GM12878 (cell line): ENCODE measurements at regions not wholly inside any gene's neighbourhood (a gene's known extent, or its start where the extent isn't known, plus 50 kb on each side); places are given as distances from the start of the nearest gene placed in this dataset.

Experiments
- ATAC-seq: fragments of 200-7000 bp; cut with Tn5 transposase; 3 replicates; pipeline ENCODE4 v1.9.1; 2020; ENCODE audit warnings: mild to moderate bottlenecking, moderate library complexity
- BruUV-seq: library from RNA; stranded (reverse); fragments of 400-500 nt; replicated peaks from 2 replicates; lab custom pipeline; 2021; lab: Mats Ljungman, UMichigan
- CTCF ChIA-PET: fragments of 300-600 bp; sonication (Branson Sonifier 250); formaldehyde crosslinking; extraction: SDS; loops from one replicate; lab custom pipeline; 2021; ENCODE audit warnings: inconsistent platforms; lab: Yijun Ruan, JAX
- POLR2A ChIA-PET: fragments of 350-600 bp; formaldehyde crosslinking; extraction: SDS; loops from one replicate; lab custom pipeline; 2021; ENCODE audit warnings: inconsistent platforms; lab: Charles Lee
- RAD21 ChIA-PET: fragments of 300-600 bp; sonication (Branson Sonifier 250); formaldehyde crosslinking; loops from one replicate; lab custom pipeline; 2023; ENCODE audit warnings: antibody characterized with exemption; ENCODE audit not compliant: unreplicated experiment; lab: Charles Lee
- SMC1A ChIA-PET: fragments of 300-600 bp; sonication (Branson Sonifier 250); formaldehyde crosslinking; loops from one replicate; lab custom pipeline; 2023; ENCODE audit not compliant: unreplicated experiment, uncharacterized antibody; lab: Charles Lee
- DNase-seq: peaks from one replicate; pipeline ENCODE4 v3.0.0-alpha.2; 2011; ENCODE audit warnings: low read depth, low spot score
- FAIRE-seq: peaks from 3 replicates; lab custom pipeline; 2011; peaks lifted over from hg19 to GRCh38; lab: Jason Lieb, UNC
- H2AFZ ChIP-seq: 2 replicates; pipeline ENCODE4 v1.6.0; 2011; ENCODE audit warnings: low read depth, low read length, control low read depth; ENCODE audit not compliant: control insufficient read depth
- H3K27ac ChIP-seq: 2 replicates; pipeline ENCODE4 v1.5.1; 2011; ENCODE audit warnings: control low read depth; ENCODE audit not compliant: control insufficient read depth, insufficient read depth
- H3K27me3 ChIP-seq, 2 experiments: replicated peaks in 1 of 2; 2 replicates each; pipeline versions ENCODE4 v1.6.0 to v1.6.1; 2011; ENCODE audit warnings: low read length in 1 of 2; ENCODE audit not compliant: control insufficient read depth in 2 of 2, insufficient read depth in 2 of 2
- H3K36me3 ChIP-seq, 2 experiments: 2 replicates each; pipeline ENCODE4 v1.5.1; 2011; ENCODE audit warnings: low read length in 1 of 2; ENCODE audit not compliant: control insufficient read depth in 2 of 2, insufficient read depth in 2 of 2
- H3K4me1 ChIP-seq: 2 replicates; pipeline ENCODE4 v1.6.1; 2011; ENCODE audit warnings: mild to moderate bottlenecking, low read length, moderate library complexity, mixed read lengths; ENCODE audit not compliant: control insufficient read depth, insufficient read depth
- H3K4me2 ChIP-seq: 2 replicates; pipeline ENCODE4 v1.6.0; 2011; ENCODE audit warnings: control low read depth; ENCODE audit not compliant: control insufficient read depth, insufficient read depth
- H3K4me3 ChIP-seq: fragments of 200-600 bp; sonication (generic); 2 replicates; pipeline ENCODE4 v1.5.1; 2016
- H3K79me2 ChIP-seq: 2 replicates; pipeline ENCODE4 v1.6.0; 2011; ENCODE audit warnings: low read length; ENCODE audit not compliant: control insufficient read depth, insufficient read depth
- H3K9ac ChIP-seq: 2 replicates; pipeline ENCODE4 v1.8.0; 2011; ENCODE audit warnings: low read length, control low read depth, mixed read lengths; ENCODE audit not compliant: control insufficient read depth, insufficient read depth
- H3K9me3 ChIP-seq: replicated peaks from 3 replicates; pipeline ENCODE4 v1.5.1; 2011; ENCODE audit warnings: mild to moderate bottlenecking, low read length; ENCODE audit not compliant: control insufficient read depth, insufficient read depth
- H4K20me1 ChIP-seq: 2 replicates; pipeline ENCODE4 v1.6.0; 2011; ENCODE audit not compliant: control insufficient read depth, insufficient read depth
- CHD1 ChIP-seq: IDR thresholded peaks from 2 replicates; pipeline ENCODE4 v1.6.1; 2012; ENCODE audit warnings: low read depth, low read length, improper control_type of control experiment
- E2F8 ChIP-seq: fragments of 450-650 bp; IDR thresholded peaks from 2 replicates; pipeline ENCODE4 v1.6.1; 2018; ENCODE audit warnings: mild to moderate bottlenecking, low read depth, moderate library complexity; ENCODE audit not compliant: partially characterized antibody
- LARP7 ChIP-seq: fragments of 450-650 bp; IDR thresholded peaks from 2 replicates; pipeline ENCODE4 v1.6.1; 2017; ENCODE audit warnings: mild to moderate bottlenecking
- MYB ChIP-seq: fragments of 150-350 bp; IDR thresholded peaks from 2 replicates; pipeline ENCODE4 v1.6.1; 2014; ENCODE audit warnings: mild to moderate bottlenecking, low read depth, low read length, borderline replicate concordance
- NFYB ChIP-seq: IDR thresholded peaks from 2 replicates; pipeline ENCODE4 v1.6.1; 2011; ENCODE audit warnings: low read depth, mild to moderate bottlenecking, low read length, improper control_type of control experiment, moderate library complexity; ENCODE audit not compliant: insufficient read depth
- NR2C2 ChIP-seq: IDR thresholded peaks from 2 replicates; pipeline ENCODE4 v1.6.1; 2011; ENCODE audit warnings: borderline replicate concordance, low read depth; ENCODE audit not compliant: control insufficient read depth, insufficient read length
- PAX8 ChIP-seq: fragments of 450-650 bp; IDR thresholded peaks from 2 replicates; pipeline ENCODE4 v1.6.1; 2017; ENCODE audit warnings: mild to moderate bottlenecking, moderate library complexity
- RBBP5 ChIP-seq: fragments of 200-600 bp; sonication (generic); conservative IDR thresholded peaks from 2 replicates; pipeline ENCODE4 v1.6.1; 2016
- RCOR1 ChIP-seq: conservative IDR thresholded peaks from 2 replicates; pipeline ENCODE4 v1.6.1; 2012; ENCODE audit warnings: low read depth, low read length, improper control_type of control experiment
- ZNF384 ChIP-seq: IDR thresholded peaks from 2 replicates; pipeline ENCODE4 v1.6.1; 2012; ENCODE audit warnings: low read depth, mild to moderate bottlenecking, low read length, improper control_type of control experiment, borderline replicate concordance
- WGBS: methylation state at CpG from one replicate; pipeline ENCODE4 v1.1.6; 2016; ENCODE audit warnings: low lambda C conversion rate; ENCODE audit not compliant: insufficient replicate concordance, insufficient coverage; ENCODE audit errors: missing lambda C conversion rate; 5-methylcytosine and 5-hydroxymethylcytosine counted together
- in situ Hi-C: fragments of 300-500 bp; cut with MboI; formaldehyde crosslinking; loops from 9 replicates; pipeline ENCODE4 v1.14.3; 2018; ENCODE audit warnings: mixed read lengths
- intact Hi-C: fragments of 100-400 bp; cut with micrococcal nuclease; formaldehyde crosslinking; loops from one replicate; pipeline ENCODE4 v1.14.2; 2022; ENCODE audit not compliant: unreplicated experiment
- TF ChIP-seq, protein P1 (sequence below): IDR thresholded peaks from 2 replicates; pipeline ENCODE4 v1.6.1; 2012; ENCODE audit warnings: low read depth, low read length, improper control_type of control experiment

DNA sequence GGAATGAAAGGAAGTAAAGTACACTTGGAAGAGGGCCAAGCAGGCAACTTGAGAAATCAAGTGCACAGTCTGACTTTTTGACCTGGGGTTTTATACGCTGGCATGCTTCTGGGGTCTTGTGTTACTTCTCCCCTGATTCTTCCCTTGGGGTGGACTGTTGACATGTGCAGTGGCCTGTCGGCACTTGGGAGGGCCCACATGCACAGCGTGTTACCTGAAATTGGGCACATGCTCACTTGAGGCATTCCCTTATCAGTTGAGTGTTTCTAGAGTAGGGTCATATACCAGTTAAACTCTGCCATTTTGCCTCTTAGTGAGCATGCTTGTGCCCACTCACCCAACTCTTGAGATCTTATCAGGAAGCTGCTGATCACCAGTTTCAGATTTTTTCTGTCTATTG, 329.1 kb upstream of the SOX2 start:
- Histone ChIP-seq H3K9ac (no peak overlapping the region), H3K4me3 (no peak overlapping the region), H2AFZ (no peak overlapping the region)
- WGBS, result 49% methylated on average over 3 of the region's 3 CpGs
- ChIA-PET POLR2A (no interaction called here), CTCF (no interaction called here), SMC1A (interaction anchor here (0.6 kb wide), 1 partner anchor 26 kb away, joined by 4 read pairs; no protein-coding TSS in a partner anchor), RAD21 (no interaction called here)
- in situ Hi-C loops, result no loop called here
- no peak for ATAC-seq
- TF ChIP-seq NR2C2 (no peak), RCOR1 (no peak), PAX8 (no peak), ZNF384 (no peak), NFYB (no peak), RBBP5 (no peak), LARP7 (no peak), MYB (no peak), CHD1 (no peak), E2F8 (no peak)
- TF ChIP-seq, protein P1, sequence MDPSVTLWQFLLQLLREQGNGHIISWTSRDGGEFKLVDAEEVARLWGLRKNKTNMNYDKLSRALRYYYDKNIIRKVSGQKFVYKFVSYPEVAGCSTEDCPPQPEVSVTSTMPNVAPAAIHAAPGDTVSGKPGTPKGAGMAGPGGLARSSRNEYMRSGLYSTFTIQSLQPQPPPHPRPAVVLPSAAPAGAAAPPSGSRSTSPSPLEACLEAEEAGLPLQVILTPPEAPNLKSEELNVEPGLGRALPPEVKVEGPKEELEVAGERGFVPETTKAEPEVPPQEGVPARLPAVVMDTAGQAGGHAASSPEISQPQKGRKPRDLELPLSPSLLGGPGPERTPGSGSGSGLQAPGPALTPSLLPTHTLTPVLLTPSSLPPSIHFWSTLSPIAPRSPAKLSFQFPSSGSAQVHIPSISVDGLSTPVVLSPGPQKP, result no peak
- TF ChIP-seq, all 136 proteins: peak for 0
- Histone ChIP-seq H3K79me2 (no peaks in the 10 kb centered on the region), H3K36me3 (no peaks in the 10 kb centered on the region), H3K27ac (no peak overlapping the region), H3K9me3 (no peaks in the 10 kb centered on the region), H3K27me3 (no peaks in the 10 kb centered on the region), H4K20me1 (no peaks in the 10 kb centered on the region), H3K4me1 (no peaks in the 10 kb centered on the region), H3K4me2 (no peak overlapping the region)
- FAIRE-seq (no peak), DNase-seq (no peak)
- intact Hi-C loops, result no loop called here
- BruUV-seq, result no TSS peak
